Peyer's patch (tissue), 4 donors: ENCODE measurements at regions not wholly inside any gene's neighbourhood (a gene's known extent, or its start where the extent isn't known, plus 50 kb on each side); places are given as distances from the start of the nearest gene placed in this dataset.

Experiments used
- POLR2A ChIP-seq, 2 donors: fragments of 450-650 bp; IDR thresholded peaks; one replicate each; pipeline ENCODE4 v1.5.1; 2017; ENCODE audit warnings: antibody characterized with exemption in 2 of 2, mild to moderate bottlenecking in 2 of 2, moderate library complexity in 2 of 2
- TF ChIP-seq, protein P1 (sequence below), 6 experiments: fragments of 450-650 bp in 4 of 6; fragments of 200-600 bp in 2 of 6; sonication (generic) in 1 of 6; IDR thresholded peaks; one replicate each; pipeline ENCODE4 v1.5.1; 2017 to 2019; ENCODE audit warnings: antibody characterized with exemption in 6 of 6, mild to moderate bottlenecking in 3 of 6, moderate library complexity in 1 of 6

GRCh38 chr7:84261509-84261908 is 66.9 kb upstream of the SEMA3A start:
- TF ChIP-seq, protein P1, sequence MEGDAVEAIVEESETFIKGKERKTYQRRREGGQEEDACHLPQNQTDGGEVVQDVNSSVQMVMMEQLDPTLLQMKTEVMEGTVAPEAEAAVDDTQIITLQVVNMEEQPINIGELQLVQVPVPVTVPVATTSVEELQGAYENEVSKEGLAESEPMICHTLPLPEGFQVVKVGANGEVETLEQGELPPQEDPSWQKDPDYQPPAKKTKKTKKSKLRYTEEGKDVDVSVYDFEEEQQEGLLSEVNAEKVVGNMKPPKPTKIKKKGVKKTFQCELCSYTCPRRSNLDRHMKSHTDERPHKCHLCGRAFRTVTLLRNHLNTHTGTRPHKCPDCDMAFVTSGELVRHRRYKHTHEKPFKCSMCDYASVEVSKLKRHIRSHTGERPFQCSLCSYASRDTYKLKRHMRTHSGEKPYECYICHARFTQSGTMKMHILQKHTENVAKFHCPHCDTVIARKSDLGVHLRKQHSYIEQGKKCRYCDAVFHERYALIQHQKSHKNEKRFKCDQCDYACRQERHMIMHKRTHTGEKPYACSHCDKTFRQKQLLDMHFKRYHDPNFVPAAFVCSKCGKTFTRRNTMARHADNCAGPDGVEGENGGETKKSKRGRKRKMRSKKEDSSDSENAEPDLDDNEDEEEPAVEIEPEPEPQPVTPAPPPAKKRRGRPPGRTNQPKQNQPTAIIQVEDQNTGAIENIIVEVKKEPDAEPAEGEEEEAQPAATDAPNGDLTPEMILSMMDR (IDR thresholded peaks at IDR 0.05), result no peak
- TF ChIP-seq POLR2A (IDR thresholded peaks at IDR 0.05), result no peak
